Peyer's patch (tissue), 4 donors: ENCODE measurements at regions not wholly inside any gene's neighbourhood (a gene's known extent, or its start where the extent isn't known, plus 50 kb on each side); places are given as distances from the start of the nearest gene placed in this dataset.

Experiments used
- DNase-seq, 3 donors: peaks; one replicate each; pipeline ENCODE4 v3.0.0-alpha.2; 2017 to 2019
- H3K27ac ChIP-seq, 4 donors: fragments of 200-600 bp; sonication (generic); one replicate each; pipeline ENCODE4 v1.5.1; 2016 to 2019
- H3K27me3 ChIP-seq, 2 donors: fragments of 200-600 bp; sonication (generic); one replicate each; pipeline ENCODE4 v1.5.1; 2019
- H3K36me3 ChIP-seq, 3 donors: fragments of 200-600 bp; sonication (generic); one replicate each; pipeline ENCODE4 v1.5.1; 2016 to 2019
- H3K4me1 ChIP-seq, 4 donors: fragments of 200-600 bp; sonication (generic); one replicate each; pipeline ENCODE4 v1.5.1; 2016 to 2019
- H3K4me3 ChIP-seq, 4 donors: fragments of 200-600 bp; sonication (generic); 1 replicate in 3 of 4; 2 replicates in 1 of 4; pipeline ENCODE4 v1.5.1; 2016 to 2019; ENCODE audit warnings: mild to moderate bottlenecking in 1 of 4
- H3K9me3 ChIP-seq, 4 donors: fragments of 200-600 bp; sonication (generic); one replicate each; pipeline ENCODE4 v1.5.1; 2016 to 2019; ENCODE audit warnings: mild to moderate bottlenecking in 1 of 4
- POLR2A ChIP-seq, 2 donors: fragments of 450-650 bp; IDR thresholded peaks; one replicate each; pipeline ENCODE4 v1.5.1; 2017; ENCODE audit warnings: antibody characterized with exemption in 2 of 2, mild to moderate bottlenecking in 2 of 2, moderate library complexity in 2 of 2
- TF ChIP-seq, protein P1 (sequence below), 6 experiments: fragments of 450-650 bp in 4 of 6; fragments of 200-600 bp in 2 of 6; sonication (generic) in 1 of 6; IDR thresholded peaks; one replicate each; pipeline ENCODE4 v1.5.1; 2017 to 2019; ENCODE audit warnings: antibody characterized with exemption in 6 of 6, mild to moderate bottlenecking in 3 of 6, moderate library complexity in 1 of 6

DNA sequence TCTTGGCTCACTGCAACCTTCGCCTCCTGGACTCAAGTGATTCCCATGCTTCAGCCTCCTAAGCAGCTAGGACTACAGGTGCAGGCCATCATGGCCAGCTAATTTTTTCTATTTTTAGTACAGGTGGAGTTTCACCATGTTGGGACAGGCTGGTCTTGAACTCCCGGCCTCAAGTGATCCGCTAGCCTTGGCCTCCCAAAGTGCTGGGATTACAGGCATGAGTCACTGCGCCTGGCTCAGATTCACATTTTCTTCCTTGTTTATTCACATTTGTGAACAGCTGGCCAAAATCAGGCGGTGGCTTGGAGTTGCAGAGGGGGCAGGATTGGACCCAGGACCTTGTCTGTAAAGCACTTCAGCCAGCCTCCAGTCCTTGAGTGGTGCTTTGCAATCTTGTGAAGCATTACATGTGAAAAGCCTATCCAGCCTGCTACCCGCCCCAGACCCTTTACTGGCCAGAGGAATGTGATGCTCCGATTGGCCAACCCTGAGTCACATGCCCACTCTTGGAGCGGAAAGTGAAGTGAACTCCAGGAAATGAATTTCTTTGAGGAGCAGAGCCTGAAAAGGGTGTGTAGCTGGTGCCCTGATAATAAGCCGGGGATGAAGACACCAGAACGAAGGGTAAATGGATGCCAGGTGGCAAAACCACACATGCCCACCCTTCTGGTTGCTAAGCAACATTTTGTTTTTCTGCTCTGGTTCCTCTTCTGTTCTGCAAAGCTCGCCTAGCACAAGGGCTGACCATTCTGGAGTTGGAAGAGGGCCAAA lies 62.6 kb upstream of the PTPRJ start:
- peak; percentile 60 to 86 (median 74) for DNase-seq
- TF ChIP-seq POLR2A (IDR thresholded peaks at IDR 0.05): no peak
- TF ChIP-seq, protein P1, sequence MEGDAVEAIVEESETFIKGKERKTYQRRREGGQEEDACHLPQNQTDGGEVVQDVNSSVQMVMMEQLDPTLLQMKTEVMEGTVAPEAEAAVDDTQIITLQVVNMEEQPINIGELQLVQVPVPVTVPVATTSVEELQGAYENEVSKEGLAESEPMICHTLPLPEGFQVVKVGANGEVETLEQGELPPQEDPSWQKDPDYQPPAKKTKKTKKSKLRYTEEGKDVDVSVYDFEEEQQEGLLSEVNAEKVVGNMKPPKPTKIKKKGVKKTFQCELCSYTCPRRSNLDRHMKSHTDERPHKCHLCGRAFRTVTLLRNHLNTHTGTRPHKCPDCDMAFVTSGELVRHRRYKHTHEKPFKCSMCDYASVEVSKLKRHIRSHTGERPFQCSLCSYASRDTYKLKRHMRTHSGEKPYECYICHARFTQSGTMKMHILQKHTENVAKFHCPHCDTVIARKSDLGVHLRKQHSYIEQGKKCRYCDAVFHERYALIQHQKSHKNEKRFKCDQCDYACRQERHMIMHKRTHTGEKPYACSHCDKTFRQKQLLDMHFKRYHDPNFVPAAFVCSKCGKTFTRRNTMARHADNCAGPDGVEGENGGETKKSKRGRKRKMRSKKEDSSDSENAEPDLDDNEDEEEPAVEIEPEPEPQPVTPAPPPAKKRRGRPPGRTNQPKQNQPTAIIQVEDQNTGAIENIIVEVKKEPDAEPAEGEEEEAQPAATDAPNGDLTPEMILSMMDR (IDR thresholded peaks at IDR 0.05): no peak
- peaks cover 0 to 25% (median 9%) of the 10 kb centered on the region in 4 donors for H3K4me1 ChIP-seq
- no peak overlapping the region for H3K4me3 ChIP-seq
- peak overlapping the region; percentile 2 to 69 (median 59) for H3K27ac ChIP-seq
- H3K9me3 ChIP-seq: no peaks in the 10 kb centered on the region
- H3K27me3 ChIP-seq: no peaks in the 10 kb centered on the region
- no peaks in the 10 kb centered on the region for H3K36me3 ChIP-seq

DNA sequence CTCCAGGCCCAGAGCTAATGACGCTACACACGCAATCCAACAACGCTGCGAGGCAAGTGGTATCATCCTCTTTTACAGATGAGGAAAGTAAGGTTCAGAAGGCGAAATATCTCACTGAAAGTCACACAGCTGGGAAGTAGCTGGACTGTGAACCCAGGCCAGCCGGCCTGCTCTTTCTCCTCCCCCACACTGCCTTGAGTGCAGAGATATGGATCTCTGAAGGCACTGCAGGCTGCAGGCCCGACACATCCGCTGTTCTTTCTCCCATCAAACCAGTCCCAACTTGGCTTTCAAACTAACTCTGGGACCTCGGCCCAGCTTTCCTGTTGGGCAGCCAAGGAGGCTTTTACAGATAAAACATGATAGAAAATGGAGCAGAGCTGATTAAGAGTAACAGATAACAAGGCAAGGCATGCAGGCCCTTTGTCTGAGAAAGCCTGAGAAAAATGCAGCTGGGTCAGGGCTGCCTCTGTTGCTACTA lies 64.0 kb upstream of the PTPRJ start:
- Histone ChIP-seq H3K4me3 (no peak overlapping the region), H3K36me3 (no peaks in the 10 kb centered on the region), H3K4me1 (peaks cover 0 to 25% (median 9%) of the 10 kb centered on the region in 4 donors), H3K9me3 (no peaks in the 10 kb centered on the region), H3K27ac (peak overlapping the region in 3 of 4 donors; percentile 30 to 69 (median 40)), H3K27me3 (no peaks in the 10 kb centered on the region)
- no peak for DNase-seq
- no peak for TF ChIP-seq POLR2A (IDR thresholded peaks at IDR 0.05)
- TF ChIP-seq, protein P1 (IDR thresholded peaks at IDR 0.05): no peak

DNA sequence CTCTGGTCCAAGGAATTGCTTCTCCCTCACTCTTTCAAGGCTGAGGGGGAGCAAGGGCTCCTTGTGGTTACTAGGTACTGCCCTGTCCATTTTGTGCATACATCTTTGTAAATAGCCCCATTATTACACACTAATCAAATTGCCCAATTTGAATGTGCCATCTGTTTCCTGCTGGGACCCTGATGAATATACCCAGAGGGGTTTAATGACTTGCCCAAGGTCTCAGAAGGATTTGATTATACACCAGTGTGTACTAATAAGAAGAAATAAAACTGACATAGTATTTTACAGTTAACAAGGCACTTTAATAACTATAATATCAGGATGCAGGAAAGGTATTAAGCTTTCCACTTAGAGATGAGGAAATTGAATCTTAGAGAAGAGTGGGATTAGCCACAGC lies 64.6 kb upstream of the PTPRJ start:
- Histone ChIP-seq H3K36me3 (no peaks in the 10 kb centered on the region), H3K4me1 (peaks cover 0 to 20% (median 6%) of the 10 kb centered on the region in 4 donors), H3K4me3 (no peak overlapping the region), H3K27ac (peak overlapping the region in 2 of 4 donors; percentile 30 to 40), H3K9me3 (no peaks in the 10 kb centered on the region), H3K27me3 (no peaks in the 10 kb centered on the region)
- DNase-seq: no peak
- TF ChIP-seq, protein P1 (IDR thresholded peaks at IDR 0.05): no peak
- TF ChIP-seq POLR2A (IDR thresholded peaks at IDR 0.05): no peak

DNA sequence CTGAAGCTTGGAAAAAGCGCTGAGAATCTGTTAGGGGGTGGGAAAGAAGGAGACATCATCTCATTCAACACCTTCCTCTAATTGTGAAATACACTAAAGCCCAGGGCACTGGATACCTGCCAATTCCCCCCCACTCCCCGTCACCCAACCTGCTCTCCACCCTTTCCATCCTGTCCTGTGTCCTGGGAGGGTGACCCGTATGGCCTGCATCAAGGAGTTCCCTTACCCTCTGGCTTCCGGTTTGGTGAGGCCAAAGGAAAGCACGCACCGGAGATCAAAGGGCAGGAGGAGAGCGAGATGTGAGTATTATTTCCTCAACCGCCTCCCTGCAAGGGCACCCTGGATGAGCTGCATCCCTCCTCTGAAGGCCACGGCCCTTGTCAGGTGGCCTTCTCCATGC lies 65.0 kb upstream of the PTPRJ start:
- Histone ChIP-seq H3K36me3 (no peaks in the 10 kb centered on the region), H3K27me3 (no peaks in the 10 kb centered on the region), H3K9me3 (no peaks in the 10 kb centered on the region), H3K27ac (no peak overlapping the region), H3K4me1 (peaks cover 0 to 20% (median 5%) of the 10 kb centered on the region in 4 donors), H3K4me3 (no peak overlapping the region)
- DNase-seq: peak; percentile 47 to 62 (median 57)
- TF ChIP-seq POLR2A (IDR thresholded peaks at IDR 0.05): no peak
- TF ChIP-seq, protein P1 (IDR thresholded peaks at IDR 0.05): no peak

DNA sequence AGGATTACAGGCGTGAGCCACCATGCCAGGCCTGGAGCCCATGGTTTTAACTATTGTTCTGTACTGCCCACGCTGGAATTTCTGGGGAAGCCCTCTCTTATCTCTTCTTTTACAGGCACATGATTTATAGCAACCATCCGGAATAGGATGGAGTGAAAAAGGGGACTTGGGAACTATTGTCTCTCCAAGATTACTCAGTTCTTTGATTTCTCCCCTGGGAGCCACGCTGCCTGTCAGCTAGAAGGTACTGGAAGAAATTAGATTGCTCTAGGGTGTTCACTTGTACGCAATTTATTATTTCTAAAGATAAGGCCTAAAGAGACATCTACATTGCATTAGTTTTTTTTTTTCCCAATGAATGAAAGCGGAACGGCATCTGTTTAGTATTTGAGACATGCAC lies 65.6 kb upstream of the PTPRJ start:
- peaks cover 0 to 16% (median 5%) of the 10 kb centered on the region in 4 donors for H3K4me1 ChIP-seq
- DNase-seq: no peak
- H3K36me3 ChIP-seq: no peaks in the 10 kb centered on the region
- H3K4me3 ChIP-seq: no peak overlapping the region
- TF ChIP-seq POLR2A (IDR thresholded peaks at IDR 0.05): no peak
- no peaks in the 10 kb centered on the region for H3K9me3 ChIP-seq
- H3K27ac ChIP-seq: no peak overlapping the region
- H3K27me3 ChIP-seq: no peaks in the 10 kb centered on the region

DNA sequence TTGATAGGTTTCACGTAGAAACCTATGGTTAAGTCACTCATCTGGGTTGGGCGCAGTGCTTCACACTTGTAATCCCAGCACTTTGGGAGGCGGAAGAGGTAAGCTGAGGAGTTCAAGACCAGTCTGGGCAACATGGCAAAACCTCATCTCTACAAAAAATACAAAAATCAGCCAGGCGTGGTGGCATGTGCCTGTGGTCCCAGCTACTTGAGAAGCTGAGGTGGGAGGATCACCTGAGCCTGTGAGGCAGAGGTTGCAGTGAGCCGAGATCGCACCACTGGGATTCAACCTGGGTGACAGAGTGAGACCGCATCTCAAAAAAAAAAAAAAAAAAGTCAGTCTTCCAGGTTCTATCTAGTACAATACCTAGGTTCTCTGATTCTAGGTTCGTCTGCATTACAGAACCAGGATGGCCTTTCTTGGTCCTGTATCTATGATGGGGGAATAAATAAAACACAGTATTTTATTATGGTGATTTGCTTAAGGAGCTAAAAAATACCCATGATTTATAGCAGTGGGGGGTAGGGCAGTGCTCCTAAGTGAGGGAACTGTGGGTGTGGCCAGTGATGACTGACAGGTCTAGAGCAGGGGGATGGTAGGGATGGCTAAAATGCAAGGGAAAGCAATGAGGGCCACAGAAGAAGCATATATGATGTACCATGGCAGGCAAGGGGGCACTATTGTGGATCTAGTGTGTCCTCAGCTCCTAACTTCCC lies 65.5 kb upstream of the NUP160 start:
- H3K9me3 ChIP-seq: no peaks in the 10 kb centered on the region
- H3K36me3 ChIP-seq: no peaks in the 10 kb centered on the region
- peaks cover 0 to 10% (median 5%) of the 10 kb centered on the region in 4 donors for H3K4me1 ChIP-seq
- H3K27ac ChIP-seq: no peak overlapping the region
- no peak for DNase-seq
- H3K27me3 ChIP-seq: no peaks in the 10 kb centered on the region
- H3K4me3 ChIP-seq: no peak overlapping the region
- TF ChIP-seq POLR2A (IDR thresholded peaks at IDR 0.05): no peak
- TF ChIP-seq, protein P1 (IDR thresholded peaks at IDR 0.05): no peak
